ENCODE measurements at regions not wholly inside any gene's neighbourhood (a gene's known extent, or its start where the extent isn't known, plus 50 kb on each side); places are given as distances from the start of the nearest gene placed in this dataset.
"Not testable (repeated sequence)": the region's sequence is repeated elsewhere in the genome, so short reads cannot be mapped to it uniquely, and the experiment has no call there.

DNA sequence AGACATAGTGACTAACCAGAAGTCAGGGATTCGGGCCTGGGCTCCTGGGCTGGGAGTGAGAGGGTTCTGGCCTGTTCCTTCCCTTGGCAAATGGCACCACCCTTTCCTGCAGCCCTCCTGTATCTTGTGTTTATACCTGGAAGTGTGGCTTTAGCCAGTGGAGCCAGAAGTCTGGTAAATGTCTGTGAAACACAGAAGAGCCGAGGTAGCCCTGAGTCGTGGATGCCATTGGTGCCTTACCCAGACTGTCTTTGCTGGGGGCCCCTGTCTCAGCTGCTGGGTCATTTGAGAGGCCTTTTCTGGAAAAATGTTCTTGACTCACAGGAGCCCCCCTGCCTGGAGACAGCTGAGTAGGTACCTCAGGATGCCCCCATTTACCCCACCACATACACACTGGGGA is 95.7 kb upstream of the BASP1 start:
- TF ChIP-seq ZC3H10 (CRISPR knock-in tag; IDR thresholded peaks at IDR 0.05) (no peak), ZFP30 (CRISPR knock-in tag; IDR thresholded peaks at IDR 0.05) (no peak), ZNF565 (CRISPR knock-in tag; conservative IDR thresholded peaks at IDR 0.05; ENCODE audit: low read depth) (no peak), SNAI2 (CRISPR knock-in tag; IDR thresholded peaks at IDR 0.05) (no peak), BACH2 (CRISPR knock-in tag; IDR thresholded peaks at IDR 0.05; ENCODE audit: borderline replicate concordance) (no peak), RARB (CRISPR knock-in tag; IDR thresholded peaks at IDR 0.05) (no peak), TOX (CRISPR knock-in tag; IDR thresholded peaks at IDR 0.05; ENCODE audit: borderline replicate concordance) (no peak)
- TF ChIP-seq, protein P1, sequence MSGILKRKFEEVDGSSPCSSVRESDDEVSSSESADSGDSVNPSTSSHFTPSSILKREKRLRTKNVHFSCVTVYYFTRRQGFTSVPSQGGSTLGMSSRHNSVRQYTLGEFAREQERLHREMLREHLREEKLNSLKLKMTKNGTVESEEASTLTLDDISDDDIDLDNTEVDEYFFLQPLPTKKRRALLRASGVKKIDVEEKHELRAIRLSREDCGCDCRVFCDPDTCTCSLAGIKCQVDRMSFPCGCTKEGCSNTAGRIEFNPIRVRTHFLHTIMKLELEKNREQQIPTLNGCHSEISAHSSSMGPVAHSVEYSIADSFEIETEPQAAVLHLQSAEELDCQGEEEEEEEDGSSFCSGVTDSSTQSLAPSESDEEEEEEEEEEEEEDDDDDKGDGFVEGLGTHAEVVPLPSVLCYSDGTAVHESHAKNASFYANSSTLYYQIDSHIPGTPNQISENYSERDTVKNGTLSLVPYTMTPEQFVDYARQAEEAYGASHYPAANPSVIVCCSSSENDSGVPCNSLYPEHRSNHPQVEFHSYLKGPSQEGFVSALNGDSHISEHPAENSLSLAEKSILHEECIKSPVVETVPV (CRISPR knock-in tag; IDR thresholded peaks at IDR 0.05) = no peak
- TF ChIP-seq, protein P2, sequence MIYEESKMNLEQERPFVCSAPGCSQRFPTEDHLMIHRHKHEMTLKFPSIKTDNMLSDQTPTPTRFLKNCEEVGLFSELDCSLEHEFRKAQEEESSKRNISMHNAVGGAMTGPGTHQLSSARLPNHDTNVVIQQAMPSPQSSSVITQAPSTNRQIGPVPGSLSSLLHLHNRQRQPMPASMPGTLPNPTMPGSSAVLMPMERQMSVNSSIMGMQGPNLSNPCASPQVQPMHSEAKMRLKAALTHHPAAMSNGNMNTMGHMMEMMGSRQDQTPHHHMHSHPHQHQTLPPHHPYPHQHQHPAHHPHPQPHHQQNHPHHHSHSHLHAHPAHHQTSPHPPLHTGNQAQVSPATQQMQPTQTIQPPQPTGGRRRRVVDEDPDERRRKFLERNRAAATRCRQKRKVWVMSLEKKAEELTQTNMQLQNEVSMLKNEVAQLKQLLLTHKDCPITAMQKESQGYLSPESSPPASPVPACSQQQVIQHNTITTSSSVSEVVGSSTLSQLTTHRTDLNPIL (CRISPR knock-in tag; IDR thresholded peaks at IDR 0.05; ENCODE audit: low read depth) = no peak
- TF ChIP-seq, protein P3, sequence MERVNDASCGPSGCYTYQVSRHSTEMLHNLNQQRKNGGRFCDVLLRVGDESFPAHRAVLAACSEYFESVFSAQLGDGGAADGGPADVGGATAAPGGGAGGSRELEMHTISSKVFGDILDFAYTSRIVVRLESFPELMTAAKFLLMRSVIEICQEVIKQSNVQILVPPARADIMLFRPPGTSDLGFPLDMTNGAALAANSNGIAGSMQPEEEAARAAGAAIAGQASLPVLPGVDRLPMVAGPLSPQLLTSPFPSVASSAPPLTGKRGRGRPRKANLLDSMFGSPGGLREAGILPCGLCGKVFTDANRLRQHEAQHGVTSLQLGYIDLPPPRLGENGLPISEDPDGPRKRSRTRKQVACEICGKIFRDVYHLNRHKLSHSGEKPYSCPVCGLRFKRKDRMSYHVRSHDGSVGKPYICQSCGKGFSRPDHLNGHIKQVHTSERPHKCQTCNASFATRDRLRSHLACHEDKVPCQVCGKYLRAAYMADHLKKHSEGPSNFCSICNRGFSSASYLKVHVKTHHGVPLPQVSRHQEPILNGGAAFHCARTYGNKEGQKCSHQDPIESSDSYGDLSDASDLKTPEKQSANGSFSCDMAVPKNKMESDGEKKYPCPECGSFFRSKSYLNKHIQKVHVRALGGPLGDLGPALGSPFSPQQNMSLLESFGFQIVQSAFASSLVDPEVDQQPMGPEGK (CRISPR knock-in tag; IDR thresholded peaks at IDR 0.05; ENCODE audit: borderline replicate concordance) = no peak
- TF ChIP-seq, protein P4, sequence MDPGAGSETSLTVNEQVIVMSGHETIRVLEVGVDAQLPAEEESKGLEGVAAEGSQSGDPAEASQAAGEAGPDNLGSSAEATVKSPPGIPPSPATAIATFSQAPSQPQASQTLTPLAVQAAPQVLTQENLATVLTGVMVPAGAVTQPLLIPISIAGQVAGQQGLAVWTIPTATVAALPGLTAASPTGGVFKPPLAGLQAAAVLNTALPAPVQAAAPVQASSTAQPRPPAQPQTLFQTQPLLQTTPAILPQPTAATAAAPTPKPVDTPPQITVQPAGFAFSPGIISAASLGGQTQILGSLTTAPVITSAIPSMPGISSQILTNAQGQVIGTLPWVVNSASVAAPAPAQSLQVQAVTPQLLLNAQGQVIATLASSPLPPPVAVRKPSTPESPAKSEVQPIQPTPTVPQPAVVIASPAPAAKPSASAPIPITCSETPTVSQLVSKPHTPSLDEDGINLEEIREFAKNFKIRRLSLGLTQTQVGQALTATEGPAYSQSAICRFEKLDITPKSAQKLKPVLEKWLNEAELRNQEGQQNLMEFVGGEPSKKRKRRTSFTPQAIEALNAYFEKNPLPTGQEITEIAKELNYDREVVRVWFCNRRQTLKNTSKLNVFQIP (CRISPR knock-in tag; IDR thresholded peaks at IDR 0.05; ENCODE audit: borderline replicate concordance, low read depth) = no peak
- no peak for ATAC-seq

DNA sequence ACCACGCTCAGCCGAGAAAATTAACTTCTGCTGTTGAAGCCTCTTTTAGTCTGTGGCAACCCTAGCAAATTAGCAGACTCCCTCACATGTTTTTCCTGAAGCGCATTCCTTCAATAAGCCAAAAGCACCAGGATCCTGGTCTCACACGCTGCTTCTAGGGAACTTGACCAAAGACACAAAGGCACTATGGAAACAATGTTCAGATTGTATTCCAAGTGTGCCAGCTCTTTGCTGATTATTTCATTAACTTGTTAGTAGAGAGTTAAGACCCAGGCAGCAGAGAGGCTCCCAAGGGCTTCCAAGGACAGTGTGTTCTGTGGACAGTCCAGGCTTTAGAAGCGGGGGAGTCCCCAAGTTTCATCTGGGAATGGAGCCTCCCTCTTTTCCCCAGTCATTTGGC is 94.4 kb upstream of the BASP1 start:
- no peak for TF ChIP-seq ZFP30 (CRISPR knock-in tag; IDR thresholded peaks at IDR 0.05)
- TF ChIP-seq GLIS3 (CRISPR knock-in tag; IDR thresholded peaks at IDR 0.05) = no peak
- TF ChIP-seq, protein P1 (CRISPR knock-in tag; IDR thresholded peaks at IDR 0.05) = no peak
- TF ChIP-seq ZC3H10 (CRISPR knock-in tag; IDR thresholded peaks at IDR 0.05) = no peak
- no peak for TF ChIP-seq ZNF70 (CRISPR knock-in tag; IDR thresholded peaks at IDR 0.05)
- TF ChIP-seq OSR1 (CRISPR knock-in tag; IDR thresholded peaks at IDR 0.05) = no peak
- TF ChIP-seq, protein P5, sequence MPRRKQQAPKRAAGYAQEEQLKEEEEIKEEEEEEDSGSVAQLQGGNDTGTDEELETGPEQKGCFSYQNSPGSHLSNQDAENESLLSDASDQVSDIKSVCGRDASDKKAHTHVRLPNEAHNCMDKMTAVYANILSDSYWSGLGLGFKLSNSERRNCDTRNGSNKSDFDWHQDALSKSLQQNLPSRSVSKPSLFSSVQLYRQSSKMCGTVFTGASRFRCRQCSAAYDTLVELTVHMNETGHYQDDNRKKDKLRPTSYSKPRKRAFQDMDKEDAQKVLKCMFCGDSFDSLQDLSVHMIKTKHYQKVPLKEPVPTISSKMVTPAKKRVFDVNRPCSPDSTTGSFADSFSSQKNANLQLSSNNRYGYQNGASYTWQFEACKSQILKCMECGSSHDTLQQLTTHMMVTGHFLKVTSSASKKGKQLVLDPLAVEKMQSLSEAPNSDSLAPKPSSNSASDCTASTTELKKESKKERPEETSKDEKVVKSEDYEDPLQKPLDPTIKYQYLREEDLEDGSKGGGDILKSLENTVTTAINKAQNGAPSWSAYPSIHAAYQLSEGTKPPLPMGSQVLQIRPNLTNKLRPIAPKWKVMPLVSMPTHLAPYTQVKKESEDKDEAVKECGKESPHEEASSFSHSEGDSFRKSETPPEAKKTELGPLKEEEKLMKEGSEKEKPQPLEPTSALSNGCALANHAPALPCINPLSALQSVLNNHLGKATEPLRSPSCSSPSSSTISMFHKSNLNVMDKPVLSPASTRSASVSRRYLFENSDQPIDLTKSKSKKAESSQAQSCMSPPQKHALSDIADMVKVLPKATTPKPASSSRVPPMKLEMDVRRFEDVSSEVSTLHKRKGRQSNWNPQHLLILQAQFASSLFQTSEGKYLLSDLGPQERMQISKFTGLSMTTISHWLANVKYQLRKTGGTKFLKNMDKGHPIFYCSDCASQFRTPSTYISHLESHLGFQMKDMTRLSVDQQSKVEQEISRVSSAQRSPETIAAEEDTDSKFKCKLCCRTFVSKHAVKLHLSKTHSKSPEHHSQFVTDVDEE (CRISPR knock-in tag; IDR thresholded peaks at IDR 0.05) = no peak
- TF ChIP-seq, protein P4 (CRISPR knock-in tag; IDR thresholded peaks at IDR 0.05; ENCODE audit: borderline replicate concordance, low read depth) = no peak
- no peak for TF ChIP-seq CSDC2 (CRISPR knock-in tag; IDR thresholded peaks at IDR 0.05)

DNA sequence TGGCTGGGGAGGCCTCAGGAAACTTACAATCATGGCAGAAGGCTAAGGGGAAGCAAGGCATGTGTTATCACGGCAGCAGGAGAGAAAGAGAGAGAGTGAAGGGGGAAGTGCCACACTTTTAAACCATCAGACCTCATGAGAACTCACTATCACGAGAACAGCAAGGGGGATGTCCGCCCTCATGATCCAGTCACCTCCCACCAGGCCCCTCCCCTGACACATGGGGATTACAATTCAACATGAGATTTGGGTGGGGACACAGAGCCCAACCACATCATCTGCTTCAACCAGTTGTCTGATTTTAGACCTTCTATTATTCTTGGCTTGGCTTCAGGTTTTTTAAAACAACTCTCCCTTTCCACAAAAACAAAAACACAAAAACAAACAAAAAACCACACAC is 93.7 kb upstream of the BASP1 start:
- not testable (repeated sequence) for ATAC-seq

More for the DNA sequence above, 94.4 kb upstream of the BASP1 start:
- no peak for ATAC-seq
